ELF-1 (cell line): ENCODE measurements at regions not wholly inside any gene's neighbourhood (a gene's known extent, or its start where the extent isn't known, plus 50 kb on each side); places are given as distances from the start of the nearest gene placed in this dataset.
A peak's percentile ranks its signal among the peaks of the same experiment; 100 is the strongest.

ENCODE experiments used
- DNase-seq: peaks from one replicate; pipeline ENCODE4 v3.0.0-alpha.2; 2016; ENCODE audit warnings: low read depth, low spot score

DNA sequence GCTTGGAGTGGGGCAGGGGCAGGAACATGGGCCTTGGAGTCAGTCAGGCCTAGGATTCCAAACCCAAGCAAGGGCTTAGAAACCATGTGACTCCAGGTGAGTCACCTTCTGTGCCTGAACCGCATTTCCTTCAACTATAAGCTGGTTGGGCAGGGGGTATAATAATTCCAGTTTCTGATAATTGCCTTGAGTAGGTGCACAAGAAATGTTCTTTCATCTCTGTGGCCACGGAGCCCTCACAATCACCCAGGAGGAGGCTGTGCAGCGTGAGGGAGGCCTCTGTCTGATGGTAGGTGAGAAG lies 112.1 kb upstream of the HAAO start:
- no peak for DNase-seq

DNA sequence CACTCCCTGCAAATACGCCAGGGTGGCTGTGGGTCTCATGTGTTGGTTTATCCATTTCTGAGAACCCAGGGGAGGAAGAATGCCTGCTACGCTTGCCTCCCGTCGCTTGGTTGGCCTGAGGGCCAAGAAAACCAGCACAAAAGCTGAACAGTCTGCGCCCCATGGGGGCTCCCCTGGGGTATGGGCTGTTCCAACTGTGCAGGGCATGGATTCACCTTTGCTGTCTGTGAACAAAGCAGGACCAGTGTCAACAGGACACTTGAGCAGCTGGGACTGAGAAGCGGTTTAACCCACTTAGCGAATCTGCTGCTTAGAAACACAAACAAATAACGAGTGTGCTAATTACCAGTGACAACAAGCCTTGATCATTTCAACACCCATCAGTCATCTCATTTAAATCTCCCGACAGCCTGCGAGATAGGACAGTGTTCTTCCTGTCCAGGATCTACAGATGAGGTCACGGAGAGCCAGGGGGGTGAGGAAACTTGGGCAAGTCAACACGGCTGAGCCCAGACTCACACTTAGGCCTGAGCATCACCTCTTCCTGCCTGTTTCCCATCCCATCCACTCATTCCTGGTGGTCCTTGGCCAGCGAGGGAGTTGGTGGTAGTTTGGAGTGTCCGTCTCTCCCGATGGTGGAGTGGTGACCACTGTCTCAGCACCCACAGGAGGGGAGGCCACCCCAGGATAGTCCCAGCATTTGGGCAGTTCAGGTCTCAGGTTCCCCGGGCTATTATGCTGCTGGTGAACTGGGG lies 111.6 kb upstream of the HAAO start:
- DNase-seq, result peak; percentile 67

DNA sequence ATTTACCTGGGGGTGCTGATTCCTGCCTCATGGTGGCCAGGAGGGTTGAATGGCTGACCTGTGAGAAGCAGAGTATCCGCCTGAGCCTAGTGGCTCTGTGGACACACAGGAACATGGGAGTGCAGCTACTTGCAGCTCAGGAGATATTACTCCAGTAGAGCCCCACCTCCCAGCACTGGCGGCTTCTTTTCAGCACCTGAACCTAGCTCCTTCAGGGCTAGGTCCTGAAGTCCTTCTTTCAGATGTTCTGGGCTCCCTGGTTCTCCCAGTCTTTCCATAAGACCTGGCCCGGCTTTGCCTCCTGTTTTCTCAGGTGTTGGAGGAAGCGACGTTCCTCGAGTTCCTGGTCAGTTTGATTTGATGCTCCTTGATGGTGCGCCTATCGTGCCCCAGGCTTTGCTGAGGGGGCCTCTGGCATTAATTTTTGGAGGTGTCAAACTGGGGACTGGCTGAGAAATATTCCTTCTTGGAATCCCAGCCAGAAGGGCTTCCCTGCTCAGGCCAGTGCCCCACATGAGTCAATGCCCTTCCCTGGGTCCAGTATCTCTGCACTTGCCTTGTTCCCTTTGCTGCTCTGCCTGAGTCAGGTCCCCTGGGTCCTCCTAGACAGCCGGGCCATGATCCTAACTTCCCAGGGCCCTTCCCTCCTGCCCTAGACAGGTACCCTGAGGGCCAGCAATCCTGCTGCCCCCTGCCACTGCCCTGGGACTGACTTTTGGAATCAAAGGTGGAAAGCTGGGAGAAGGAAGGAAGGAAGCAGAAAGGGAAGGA lies 110.7 kb upstream of the HAAO start:
- no peak for DNase-seq

DNA sequence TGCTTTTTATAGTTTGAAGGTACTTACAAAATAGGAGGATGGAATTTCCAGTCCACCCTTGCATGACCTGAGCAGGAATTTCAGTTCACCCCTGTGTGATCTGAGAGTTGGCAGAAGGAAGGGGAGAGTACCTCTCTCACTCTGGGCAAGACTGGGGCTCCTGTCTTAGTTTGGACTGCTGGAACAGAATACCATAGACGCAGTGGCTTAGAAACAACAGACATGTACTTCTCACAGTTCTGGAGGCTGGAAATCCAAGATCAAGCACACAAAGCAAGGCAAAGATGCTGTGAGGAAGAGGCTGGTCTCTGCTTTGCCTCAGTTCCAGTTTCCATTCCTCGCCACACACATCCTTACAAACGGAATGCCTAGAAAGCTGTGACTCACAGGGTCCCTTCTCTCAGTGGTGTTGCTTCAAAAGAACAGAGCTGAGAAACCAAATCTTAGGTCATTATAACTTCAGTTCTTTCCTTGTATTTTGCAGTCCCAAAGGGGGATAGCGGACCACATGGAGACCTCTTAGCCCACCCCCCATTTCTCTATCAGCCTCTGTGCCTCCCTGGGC lies 108.8 kb upstream of the HAAO start:
- DNase-seq, result no peak

DNA sequence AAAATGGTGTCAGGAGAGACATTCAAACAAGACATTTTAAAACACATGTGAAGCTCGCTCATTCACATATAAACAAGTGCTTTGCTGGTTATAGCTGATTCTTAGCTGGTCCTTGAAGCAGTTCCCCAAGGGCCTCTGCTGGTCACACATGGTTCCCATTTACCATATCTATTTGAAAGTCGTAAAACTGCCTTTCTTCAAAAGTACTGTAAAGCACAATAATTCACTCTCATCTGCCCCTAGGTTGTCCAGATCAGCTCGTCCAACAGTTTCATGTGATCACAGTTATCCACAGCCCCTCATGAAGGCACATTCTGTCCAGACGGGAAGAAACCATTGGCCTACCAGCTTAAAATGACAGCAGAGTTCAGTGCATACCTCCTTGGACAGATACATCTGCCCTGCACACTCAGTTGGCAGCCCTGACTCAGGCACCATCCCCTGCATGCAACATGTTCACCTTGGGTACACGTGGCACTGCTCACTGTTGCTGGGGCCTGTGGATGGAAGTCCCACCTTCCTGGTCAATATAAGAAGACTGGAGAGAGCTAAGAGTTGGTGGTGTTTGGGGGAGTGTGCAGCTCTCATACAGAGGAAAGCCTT lies 108.0 kb upstream of the HAAO start:
- no peak for DNase-seq

DNA sequence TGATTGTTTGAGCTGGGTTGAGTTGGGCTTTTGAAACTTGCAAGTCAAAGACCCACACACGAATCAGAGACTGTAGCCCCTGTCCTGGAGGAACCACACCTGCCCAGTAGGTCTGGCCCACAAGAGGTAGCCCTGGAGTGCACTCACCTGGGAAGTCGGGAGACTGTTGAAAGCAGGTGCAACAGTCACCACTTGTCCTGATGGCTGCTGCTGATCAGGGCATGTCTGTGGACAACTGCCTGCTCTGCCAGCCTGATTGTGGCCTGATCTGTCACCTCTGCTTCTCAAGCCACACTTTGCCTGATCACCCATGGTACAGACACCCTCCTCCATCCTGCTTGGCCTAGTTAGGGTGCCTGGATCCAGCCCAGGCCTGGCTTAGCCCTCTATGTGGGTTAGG lies 105.0 kb upstream of the HAAO start:
- no peak for DNase-seq

DNA sequence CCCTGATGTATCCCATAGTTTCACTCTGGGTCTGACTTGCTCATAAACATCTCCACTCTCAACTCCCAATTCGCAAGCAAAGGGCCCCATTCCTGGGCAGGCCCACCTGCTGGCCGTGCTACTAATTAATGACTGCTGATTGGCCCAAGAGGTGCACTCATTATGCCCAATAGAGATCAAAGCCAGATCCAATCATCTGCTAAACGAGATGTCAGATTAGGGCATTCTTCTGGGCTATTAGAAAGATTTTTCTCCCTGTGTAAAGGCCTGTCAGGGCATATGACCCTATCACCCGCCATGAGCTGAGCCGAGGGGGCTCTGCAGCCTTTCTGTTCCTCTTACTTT lies 103.4 kb upstream of the HAAO start:
- DNase-seq, result no peak

DNA sequence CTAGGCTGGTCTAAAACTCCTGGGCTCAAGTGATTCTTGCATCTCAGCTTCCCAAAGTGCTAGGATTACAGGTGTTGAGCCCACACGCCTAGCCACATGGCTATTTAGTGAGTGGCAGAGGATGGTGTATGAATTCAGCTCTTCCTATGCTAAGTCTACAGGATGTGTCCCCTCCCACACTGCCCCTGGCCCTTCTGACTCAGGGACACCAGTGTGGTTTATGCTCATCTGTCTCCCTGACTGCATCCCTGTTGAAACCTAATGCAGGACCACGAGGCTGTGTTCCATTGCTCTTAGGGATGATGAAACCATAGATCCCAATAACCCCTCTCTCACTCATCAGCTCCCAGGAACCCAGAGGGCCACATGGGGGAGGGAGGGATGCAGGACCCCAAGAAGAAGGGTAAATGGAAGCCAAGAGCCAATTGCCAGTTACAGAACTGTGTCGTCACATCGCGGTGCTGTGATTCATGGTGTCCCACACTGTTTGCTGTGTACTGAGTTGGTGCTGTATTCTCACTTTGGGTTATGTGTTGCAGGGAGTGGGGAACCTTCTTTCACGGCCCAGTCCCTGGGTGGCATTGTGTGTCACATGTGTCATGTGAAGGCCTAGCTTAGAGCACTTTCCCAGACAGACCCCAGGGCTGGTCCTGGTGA lies 102.9 kb upstream of the HAAO start:
- no peak for DNase-seq

DNA sequence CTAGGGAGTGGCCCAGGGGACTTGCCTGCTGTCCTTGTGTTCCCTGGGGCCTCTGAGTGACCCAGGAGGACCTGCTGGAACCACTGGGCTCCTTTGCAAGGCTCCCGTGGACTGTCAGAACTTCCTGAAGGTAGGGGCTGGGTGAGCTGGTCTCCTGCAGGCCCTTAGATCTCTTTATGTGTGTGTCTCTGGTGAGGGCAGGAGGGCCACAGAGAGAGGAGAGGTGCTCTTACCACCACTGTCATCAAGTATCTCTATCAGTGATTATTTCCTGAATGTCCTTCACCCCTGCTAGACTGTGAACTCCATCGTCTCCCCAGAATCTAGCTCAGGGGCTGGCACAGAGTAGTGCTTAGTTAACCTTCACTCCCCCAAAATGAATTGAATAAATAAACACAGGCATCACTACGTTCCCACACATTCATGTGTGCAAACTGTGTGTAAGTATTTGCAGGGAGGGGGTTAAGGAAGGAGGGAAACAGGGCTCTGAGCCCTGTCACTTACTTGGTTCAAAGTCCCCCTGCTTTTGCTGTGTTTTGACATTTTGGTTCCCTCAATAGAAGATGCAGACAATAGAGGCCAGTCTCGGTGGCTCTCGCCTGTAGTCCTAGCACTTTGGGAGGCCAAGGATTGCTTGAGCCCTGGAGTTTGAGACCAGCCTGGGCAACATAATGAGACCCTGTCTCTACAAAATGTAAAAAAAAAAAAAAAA lies 100.8 kb upstream of the HAAO start:
- DNase-seq, result no peak

DNA sequence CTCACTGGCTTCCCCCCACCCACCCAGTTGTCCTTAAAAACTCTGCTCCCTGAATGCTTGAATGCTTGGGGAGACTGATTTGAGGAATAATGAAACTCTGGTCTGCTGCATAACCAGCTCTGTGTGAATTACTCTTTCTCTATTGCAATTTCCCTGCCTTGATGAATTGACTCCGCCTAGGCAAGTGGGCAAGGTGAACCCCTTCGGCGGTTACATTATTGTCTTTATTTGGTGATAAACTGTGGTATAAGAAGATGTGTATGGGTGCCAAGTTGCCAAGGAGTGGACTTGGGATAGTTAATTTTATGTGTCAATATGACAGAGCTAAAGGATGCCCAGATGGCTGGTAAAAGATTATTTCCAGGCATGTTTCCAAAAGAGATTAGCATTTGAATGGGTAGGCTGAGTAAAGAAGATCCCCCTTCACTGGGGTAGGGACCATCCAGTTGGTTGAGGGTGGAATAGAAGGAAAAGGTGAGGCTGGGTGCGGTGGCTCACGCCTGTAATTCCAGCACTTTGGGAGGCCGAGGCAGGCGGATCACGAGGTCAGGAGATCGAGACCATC lies 98.5 kb upstream of the HAAO start:
- DNase-seq, result no peak

DNA sequence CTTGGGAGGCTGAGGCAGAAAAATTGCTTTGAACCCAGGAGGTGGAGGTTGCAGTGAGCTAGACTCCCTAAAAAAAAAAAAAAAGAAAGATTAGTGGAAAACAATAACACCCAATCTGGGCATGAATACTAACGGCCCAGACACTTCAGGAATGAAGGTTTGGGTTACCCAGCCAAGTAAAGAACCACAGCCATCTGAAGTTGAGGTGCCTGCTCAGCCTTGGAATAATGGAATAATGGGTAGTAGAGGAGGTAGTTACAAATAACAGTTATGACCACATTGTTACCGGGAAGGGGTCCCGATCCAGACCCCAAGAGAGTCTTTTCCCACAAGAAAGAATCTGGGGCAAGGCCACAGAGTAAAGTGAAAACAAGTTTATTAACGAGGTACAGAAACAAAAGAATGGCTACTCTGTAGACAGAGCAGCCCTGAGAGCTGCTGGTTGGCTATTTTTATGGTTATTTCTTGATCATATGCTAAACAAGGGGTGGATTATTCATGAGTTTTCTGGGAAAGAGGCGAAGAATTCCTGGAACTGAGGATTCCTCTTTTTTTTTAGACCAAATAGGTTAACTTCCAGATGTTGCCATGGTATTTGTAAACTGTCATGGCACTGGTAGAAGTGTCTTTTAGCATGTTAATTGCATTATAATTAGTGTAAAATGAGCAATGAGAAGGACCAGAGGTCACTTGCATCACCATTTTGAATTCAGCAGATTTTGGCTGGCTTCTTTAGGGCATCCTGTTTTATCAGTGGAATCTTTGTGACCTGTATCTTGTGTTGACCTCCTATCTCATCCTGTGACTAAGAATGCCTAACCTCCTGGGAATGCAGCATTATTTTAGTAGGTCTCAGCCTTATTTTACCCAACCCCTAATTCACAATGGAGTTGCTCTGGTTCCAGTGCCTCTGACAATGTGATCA lies 96.2 kb upstream of the HAAO start:
- no peak for DNase-seq

DNA sequence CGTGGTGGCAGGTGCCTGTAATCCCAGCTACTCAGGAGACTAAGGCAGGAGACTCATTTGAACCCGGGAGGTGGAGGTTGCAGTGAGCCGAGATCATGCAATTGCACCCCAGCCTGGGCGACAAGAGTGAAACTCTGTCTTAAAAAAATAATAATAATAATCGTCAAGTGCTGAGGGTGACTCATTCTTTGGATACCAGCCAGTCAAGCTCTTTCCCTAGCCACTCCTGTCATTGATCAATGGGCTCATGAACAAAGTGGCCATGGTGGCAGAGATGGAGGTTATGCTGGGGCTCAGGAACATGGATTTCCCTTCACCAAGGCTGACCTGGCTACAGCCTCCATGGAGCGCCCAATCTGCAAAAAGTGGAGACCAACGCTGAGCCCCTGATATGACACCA lies 94.5 kb upstream of the HAAO start:
- no peak for DNase-seq

DNA sequence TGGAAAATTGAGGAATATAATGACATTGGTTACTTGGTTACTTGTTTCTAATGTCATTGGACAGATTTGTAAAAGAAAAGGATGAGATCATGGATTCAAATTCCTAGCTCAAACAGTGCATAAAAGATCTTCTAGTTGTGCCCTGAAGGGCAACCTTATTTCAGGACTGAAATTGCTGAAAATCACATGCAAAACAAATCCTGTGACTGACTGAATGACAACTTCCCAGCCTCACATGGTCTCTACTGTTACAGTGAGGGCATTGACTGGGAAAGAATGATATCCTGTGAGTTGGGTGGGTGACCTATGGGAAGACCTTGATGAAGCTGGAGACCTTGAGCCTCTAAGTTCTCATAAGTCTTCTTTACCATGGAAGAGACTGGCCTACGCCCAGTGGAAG lies 90.4 kb upstream of the HAAO start:
- DNase-seq, result no peak

DNA sequence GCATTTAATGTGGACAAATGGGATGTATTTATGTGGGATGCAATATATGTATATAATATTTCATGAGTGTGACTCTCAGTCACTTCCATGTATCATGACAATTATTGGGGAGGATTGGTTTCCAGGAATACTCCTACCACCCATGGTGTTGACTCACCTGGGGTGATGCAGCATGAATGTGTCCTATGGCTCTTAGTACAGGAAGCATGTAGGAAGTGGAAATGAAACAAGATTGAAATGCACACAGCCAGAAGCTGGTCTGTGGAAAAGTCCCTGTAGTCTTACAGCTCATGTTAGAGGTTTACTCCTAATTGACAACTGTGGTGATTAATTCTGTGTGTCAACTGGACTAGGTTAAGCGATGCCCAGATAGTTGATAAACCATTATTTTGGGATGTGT lies 89.3 kb upstream of the HAAO start:
- no peak for DNase-seq

DNA sequence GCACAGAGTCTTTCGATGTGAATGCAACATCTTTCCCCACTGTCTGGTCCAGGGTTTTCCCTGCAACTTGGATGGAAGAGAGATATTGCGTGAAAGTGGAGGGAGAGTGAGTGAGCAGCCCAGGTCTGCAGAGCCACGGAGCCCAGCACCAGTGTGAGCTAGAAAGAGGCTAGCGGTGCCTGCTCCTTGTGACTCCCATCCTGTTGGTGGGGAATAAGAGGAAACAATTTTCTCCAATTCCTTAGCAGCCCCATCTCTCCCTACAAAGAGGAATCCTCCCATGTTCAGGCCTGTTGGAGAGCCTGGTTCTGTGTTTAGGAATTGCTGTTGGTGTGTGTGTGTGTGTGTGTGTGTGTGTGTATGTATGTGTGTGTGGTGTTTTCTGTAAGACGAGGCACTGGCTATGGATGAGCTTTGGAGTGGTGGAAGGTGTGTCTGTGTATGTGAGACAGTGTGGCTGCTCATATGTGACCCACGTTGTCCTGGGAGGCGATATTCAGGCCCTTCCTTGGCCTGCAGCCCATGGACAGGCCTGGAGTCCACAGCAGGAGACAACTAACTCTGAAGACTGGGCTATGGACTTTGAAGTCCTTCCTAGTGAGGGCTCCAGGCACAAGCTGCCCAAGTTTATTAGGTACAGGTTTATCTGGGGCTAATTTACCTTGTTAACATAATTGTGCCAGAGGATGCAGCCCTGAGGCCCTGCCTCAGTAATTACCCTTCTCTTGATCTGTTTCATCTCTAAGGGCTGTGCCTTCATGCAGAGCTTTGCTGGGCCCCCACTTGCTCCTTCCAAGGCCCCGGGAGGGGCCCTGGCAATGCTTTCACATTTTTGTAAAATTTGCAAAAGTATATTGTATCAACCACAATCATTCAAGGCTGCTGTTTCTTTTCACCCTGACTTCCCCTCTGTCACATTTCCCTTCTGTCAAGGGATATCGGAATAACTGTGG lies 88.6 kb upstream of the HAAO start:
- peak; percentile 77 for DNase-seq

DNA sequence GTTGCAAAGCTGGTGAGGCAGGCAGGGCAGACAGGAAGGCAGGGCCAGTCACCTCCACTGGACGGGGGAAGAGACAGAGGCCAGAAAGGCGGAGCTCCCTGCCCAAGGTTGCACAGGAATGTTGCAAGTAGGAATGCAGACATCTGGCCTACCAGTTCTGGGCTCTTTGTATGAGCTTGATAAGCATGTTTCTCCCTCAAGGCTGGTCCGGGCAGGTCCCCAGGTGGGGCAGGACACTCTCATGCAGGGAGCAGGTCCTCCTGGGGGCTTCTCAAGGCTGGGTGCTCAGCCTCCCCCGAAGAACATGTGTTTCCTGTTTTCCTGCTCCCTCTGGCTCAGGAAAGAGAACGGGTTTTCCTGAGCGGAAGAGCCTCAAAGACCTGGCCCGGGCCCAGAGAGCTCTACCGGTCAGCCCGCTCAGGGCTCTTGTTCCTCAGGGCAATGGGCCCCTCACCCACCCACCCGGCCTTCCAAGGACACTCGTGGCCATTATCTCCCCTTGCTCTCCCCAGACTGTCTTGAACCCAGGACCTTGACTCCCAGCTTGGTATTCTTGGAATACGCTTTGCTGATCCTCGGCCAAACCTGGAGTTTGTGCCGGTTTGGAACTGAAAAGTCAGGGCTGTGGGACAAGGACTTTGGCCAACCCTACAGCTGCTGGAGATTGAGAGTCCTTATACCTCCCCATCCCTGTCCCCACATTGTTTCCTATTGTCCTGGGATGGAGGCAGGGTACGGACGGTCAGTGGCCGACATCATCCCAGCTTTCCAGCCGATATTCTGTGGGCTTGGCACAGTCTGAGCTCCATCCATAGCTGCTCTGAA lies 87.7 kb upstream of the HAAO start:
- peak; percentile 73 for DNase-seq

DNA sequence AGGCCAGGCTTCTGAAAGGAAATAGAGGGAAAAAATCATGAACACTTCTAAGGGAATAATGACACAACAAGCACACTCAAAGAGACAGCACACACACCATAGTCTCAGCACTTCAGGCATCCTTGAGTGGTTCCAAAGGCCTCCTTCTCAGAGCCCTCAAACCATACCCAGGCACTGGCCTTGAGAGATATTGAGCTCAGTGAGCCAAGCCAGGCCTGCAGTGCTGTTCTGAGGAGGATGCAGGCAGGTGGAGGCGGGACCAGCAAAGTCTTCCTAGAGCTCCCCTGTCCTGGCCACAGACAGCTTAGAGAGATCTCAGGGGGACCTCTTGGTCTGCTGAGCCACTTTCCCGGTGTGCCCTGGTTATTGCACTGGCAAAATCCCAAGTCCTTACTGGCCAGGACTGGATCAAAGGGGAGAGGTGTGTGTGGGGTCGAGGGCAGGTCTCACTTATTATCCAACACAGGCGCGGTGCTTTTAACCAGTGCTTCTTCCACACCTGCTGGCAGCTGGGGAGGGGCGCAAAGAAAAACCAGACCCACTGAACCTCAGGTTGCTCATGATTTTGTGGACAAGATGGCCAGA lies 86.8 kb upstream of the HAAO start:
- no peak for DNase-seq

DNA sequence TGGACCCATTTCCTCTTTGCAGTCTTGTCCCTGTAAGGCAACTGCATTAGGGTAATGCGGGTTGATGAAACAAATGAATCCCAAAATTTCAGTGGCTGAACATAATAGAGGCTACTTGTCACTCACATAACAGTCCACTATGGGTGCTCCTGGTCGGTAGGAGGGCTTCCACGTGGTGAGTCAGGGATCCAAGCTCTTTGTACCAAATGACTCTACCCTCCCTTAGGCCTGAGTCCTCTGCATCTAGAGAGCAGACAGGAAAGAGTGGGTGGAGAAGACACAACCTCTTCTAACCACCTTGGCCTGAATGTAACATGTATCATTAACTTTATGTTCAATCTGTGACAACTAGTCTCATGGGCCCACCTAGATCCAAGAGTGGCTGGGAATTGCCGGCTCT lies 86.2 kb upstream of the HAAO start:
- DNase-seq, result no peak
